Epithelial cell of esophagus (primary cell): ENCODE measurements at regions not wholly inside any gene's neighbourhood (a gene's known extent, or its start where the extent isn't known, plus 50 kb on each side); places are given as distances from the start of the nearest gene placed in this dataset.

Experiments used
- DNase-seq: peaks from one replicate; pipeline ENCODE4 v3.0.0; 2010; ENCODE audit warnings: low read depth
- H3K4me3 ChIP-seq: 2 replicates; pipeline ENCODE4 v1.5.1; 2011; ENCODE audit warnings: mild to moderate bottlenecking, low read length, control low read depth
- CTCF ChIP-seq: IDR thresholded peaks from 2 replicates; pipeline ENCODE4 v1.5.1; 2011; ENCODE audit warnings: low read depth, mild to moderate bottlenecking, low read length, control low read depth, inconsistent platforms; ENCODE audit not compliant: insufficient read depth; ENCODE audit errors: missing control alignments

GRCh38 chr18:45437366-45437765 lies 177.9 kb upstream of the SLC14A2 start:
- DNase-seq: no peak
- no peak overlapping the region for H3K4me3 ChIP-seq
- TF ChIP-seq CTCF: no peak

- no peak for TF ChIP-seq CTCF
- no peak overlapping the region for H3K4me3 ChIP-seq
- peak; percentile 10 for DNase-seq
Measured at GRCh38 chr18:45439851-45440645, 175.2 kb upstream of the SLC14A2 start.

- peak; percentile 69 for DNase-seq
- peak; percentile 44 for TF ChIP-seq CTCF
Measured at GRCh38 chr18:45441110-45441847, 174.0 kb upstream of the SLC14A2 start.

GRCh38 chr18:45444040-45444439 lies 171.2 kb upstream of the SLC14A2 start:
- DNase-seq: no peak
- TF ChIP-seq CTCF: no peak
- H3K4me3 ChIP-seq: no peak overlapping the region

More at GRCh38 chr18:45441110-45441847, 174.0 kb upstream of the SLC14A2 start:
- no peak overlapping the region for H3K4me3 ChIP-seq

GRCh38 chr18:45447355-45448265 lies 167.7 kb upstream of the SLC14A2 start:
- no peak for DNase-seq
- no peak overlapping the region for H3K4me3 ChIP-seq
- TF ChIP-seq CTCF: no peak

GRCh38 chr18:45448871-45449270 lies 166.4 kb upstream of the SLC14A2 start:
- no peak for DNase-seq
- no peak for TF ChIP-seq CTCF
- H3K4me3 ChIP-seq: no peak overlapping the region
